Ecto neural progenitor cell (in vitro differentiated cells): ENCODE measurements at regions not wholly inside any gene's neighbourhood (a gene's known extent, or its start where the extent isn't known, plus 50 kb on each side); places are given as distances from the start of the nearest gene placed in this dataset.
"Not testable (repeated sequence)": the region's sequence is repeated elsewhere in the genome, so short reads cannot be mapped to it uniquely, and the experiment has no call there.

Experiments
- DNase-seq: peaks from one replicate; pipeline ENCODE4 v3.0.0-alpha.2; 2018; ENCODE audit warnings: low spot score

- DNase-seq, result peak; percentile 35
Measured at GRCh38 chr2:239804161-239805042, 220.7 kb downstream of the NDUFA10 start.

GRCh38 chr2:239803766-239804115 is 221.4 kb downstream of the NDUFA10 start:
- peak; percentile 39 for DNase-seq

GRCh38 chr2:239803102-239803765 is 221.9 kb downstream of the NDUFA10 start:
- DNase-seq, result peak; percentile 32

- peak; percentile 37 for DNase-seq
Measured at GRCh38 chr2:239802185-239802649, 222.9 kb downstream of the NDUFA10 start.

- DNase-seq, result no peak
Measured at GRCh38 chr2:239801404-239802184, 223.5 kb downstream of the NDUFA10 start.

GRCh38 chr2:239800785-239801386 is 224.3 kb downstream of the NDUFA10 start:
- DNase-seq, result peak; percentile 31

- no peak for DNase-seq
Measured at GRCh38 chr2:239797316-239797715, 227.8 kb downstream of the NDUFA10 start.

GRCh38 chr2:239795761-239796160 is 229.4 kb downstream of the NDUFA10 start:
- DNase-seq, result not testable (repeated sequence)

GRCh38 chr2:239793836-239794235 is 231.3 kb downstream of the NDUFA10 start:
- DNase-seq, result peak; percentile 32

- DNase-seq, result no peak
Measured at GRCh38 chr2:239793086-239793485, 232.1 kb downstream of the NDUFA10 start.

GRCh38 chr2:239792405-239793084 is 232.6 kb downstream of the NDUFA10 start:
- peak; percentile 36 for DNase-seq

GRCh38 chr2:239791526-239792404 is 233.4 kb downstream of the NDUFA10 start:
- peak; percentile 42 for DNase-seq

GRCh38 chr2:239790721-239791120 is 234.4 kb downstream of the NDUFA10 start:
- peak; percentile 22 for DNase-seq

GRCh38 chr2:239790313-239790712 is 234.8 kb downstream of the NDUFA10 start:
- peak; percentile 28 for DNase-seq

GRCh38 chr2:239789711-239790110 is 235.4 kb downstream of the NDUFA10 start:
- DNase-seq, result peak; percentile 37

- DNase-seq, result no peak
Measured at GRCh38 chr2:239788576-239789098, 236.5 kb downstream of the NDUFA10 start.

GRCh38 chr2:239787538-239788050 is 237.5 kb downstream of the NDUFA10 start:
- no peak for DNase-seq

- no peak for DNase-seq
Measured at GRCh38 chr2:239786791-239787190, 238.4 kb downstream of the NDUFA10 start.

GRCh38 chr2:239781454-239781853 is 243.7 kb downstream of the NDUFA10 start:
- no peak for DNase-seq
